ENCODE measurements at regions not wholly inside any gene's neighbourhood (a gene's known extent, or its start where the extent isn't known, plus 50 kb on each side); places are given as distances from the start of the nearest gene placed in this dataset.

DNA sequence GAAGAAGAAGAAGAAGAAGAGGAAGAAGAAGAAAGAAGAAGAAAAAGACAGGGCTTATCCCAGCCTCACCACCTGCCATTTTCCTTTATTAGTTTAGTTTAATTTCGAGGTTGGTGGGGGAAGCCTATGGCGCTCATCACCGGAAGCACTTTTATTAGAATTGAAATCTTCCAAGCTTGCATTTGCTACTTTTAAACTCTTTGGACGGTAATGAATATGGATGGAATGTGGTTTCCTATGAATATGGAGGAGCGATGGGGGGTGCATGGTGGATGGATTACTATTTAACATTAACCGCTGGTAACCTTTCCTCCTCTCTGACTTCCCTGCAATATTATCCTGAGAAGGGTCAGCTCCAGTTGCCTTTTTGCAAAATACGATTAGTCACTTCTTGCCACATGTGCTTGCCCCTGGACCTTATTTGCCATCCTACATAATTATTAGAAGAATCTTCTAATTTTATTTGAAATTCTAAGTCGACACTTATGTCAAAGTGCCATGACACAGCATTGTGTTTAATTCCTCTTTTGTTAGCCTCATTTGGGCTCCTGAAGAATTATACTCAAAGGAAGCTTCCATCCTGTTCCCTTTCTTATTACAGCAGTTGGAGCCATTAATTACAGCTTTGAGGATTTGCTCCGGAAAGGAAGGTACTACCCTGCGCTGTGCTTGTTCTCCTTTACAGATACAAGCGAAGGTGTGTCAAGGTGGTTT is 424.5 kb downstream of the VRK1 start:
- TF ChIP-seq, protein P1, sequence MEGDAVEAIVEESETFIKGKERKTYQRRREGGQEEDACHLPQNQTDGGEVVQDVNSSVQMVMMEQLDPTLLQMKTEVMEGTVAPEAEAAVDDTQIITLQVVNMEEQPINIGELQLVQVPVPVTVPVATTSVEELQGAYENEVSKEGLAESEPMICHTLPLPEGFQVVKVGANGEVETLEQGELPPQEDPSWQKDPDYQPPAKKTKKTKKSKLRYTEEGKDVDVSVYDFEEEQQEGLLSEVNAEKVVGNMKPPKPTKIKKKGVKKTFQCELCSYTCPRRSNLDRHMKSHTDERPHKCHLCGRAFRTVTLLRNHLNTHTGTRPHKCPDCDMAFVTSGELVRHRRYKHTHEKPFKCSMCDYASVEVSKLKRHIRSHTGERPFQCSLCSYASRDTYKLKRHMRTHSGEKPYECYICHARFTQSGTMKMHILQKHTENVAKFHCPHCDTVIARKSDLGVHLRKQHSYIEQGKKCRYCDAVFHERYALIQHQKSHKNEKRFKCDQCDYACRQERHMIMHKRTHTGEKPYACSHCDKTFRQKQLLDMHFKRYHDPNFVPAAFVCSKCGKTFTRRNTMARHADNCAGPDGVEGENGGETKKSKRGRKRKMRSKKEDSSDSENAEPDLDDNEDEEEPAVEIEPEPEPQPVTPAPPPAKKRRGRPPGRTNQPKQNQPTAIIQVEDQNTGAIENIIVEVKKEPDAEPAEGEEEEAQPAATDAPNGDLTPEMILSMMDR (IDR thresholded peaks at IDR 0.05) = no peak
- WGBS, 3 donors = 81 to 89% (median 85%) methylated on average over 11 of the region's 11 CpGs
- peaks cover 0 to 32% (median 11%) of the 10 kb centered on the region in 3 donors for H3K27me3 ChIP-seq (ENCODE audit: insufficient read depth in 3 of 3, low read length in 2 of 3)
- H3K9me3 ChIP-seq = no peaks in the 10 kb centered on the region
- no peaks in the 10 kb centered on the region for H3K36me3 ChIP-seq (ENCODE audit: insufficient read depth in 1 of 2, low read depth in 1 of 2)
- ATAC-seq (no peak), DNase-seq (no peak)
- H3K27ac ChIP-seq = no peak overlapping the region
- intact Hi-C loops (cut with DNase I) = no loop called here
- H3K4me3 ChIP-seq = no peak overlapping the region
- H3K4me1 ChIP-seq = no peaks in the 10 kb centered on the region

DNA sequence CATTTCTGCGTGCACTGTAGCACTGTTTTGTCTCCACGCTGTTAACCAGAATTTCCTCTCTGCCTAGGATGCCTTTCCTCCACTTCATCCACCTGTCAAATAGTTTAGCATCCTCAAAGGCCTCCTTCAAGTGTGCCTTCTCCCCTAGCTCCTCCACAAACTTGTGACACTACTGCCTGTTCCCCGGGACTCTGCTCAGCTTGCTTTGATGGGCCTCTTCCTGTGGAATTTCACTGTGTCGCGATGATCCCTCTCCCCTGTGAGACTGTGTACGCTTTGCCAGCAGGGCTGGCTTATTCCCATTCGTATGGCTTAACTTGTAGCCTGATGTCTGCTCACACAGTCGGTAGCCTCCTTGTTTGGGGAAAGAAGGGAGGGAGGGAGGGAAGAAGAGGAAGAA is 426.8 kb downstream of the VRK1 start:
- peaks cover 0 to 18% (median 8%) of the 10 kb centered on the region in 3 donors for H3K27me3 ChIP-seq (ENCODE audit: insufficient read depth in 3 of 3, low read length in 2 of 3)

DNA sequence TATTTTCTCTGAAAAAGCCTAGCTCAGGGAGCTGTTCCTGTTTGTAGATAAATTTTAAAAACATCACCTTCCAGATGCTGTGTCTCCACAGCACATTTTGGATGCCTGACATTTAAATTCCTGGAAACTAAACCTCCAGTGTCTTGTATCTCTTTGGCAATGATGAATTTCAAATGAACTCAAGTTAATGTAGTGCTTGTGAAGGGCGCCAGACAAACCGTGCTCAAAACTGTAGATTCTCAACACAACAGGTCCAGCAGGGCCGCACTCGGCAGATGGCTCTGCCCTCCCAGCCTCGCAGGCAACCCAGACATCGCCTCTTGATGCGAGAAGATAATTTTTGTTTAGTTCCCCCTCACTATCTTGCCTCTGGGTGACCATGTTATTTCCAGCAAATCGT is 432.9 kb downstream of the VRK1 start:
- TF ChIP-seq, protein P1 (IDR thresholded peaks at IDR 0.05) = no peak
- Histone ChIP-seq H3K9me3 (no peaks in the 10 kb centered on the region), H3K27me3 (ENCODE audit: insufficient read depth in 3 of 3, low read length in 2 of 3) (no peaks in the 10 kb centered on the region), H3K4me3 (no peak overlapping the region), H3K4me1 (no peaks in the 10 kb centered on the region), H3K36me3 (ENCODE audit: insufficient read depth in 1 of 2, low read depth in 1 of 2) (no peaks in the 10 kb centered on the region), H3K27ac (no peak overlapping the region)
- no peak for DNase-seq
- ATAC-seq = no peak
- intact Hi-C loops (cut with DNase I) = no loop called here
- WGBS, 3 donors = 89 to 94% (median 90%) methylated on average over 8 of the region's 8 CpGs

More for the DNA sequence above, 426.8 kb downstream of the VRK1 start:
- TF ChIP-seq, protein P1 (IDR thresholded peaks at IDR 0.05) = no peak
- Histone ChIP-seq H3K27ac (no peak overlapping the region), H3K4me1 (no peaks in the 10 kb centered on the region), H3K36me3 (ENCODE audit: insufficient read depth in 1 of 2, low read depth in 1 of 2) (no peaks in the 10 kb centered on the region), H3K4me3 (no peak overlapping the region), H3K9me3 (no peaks in the 10 kb centered on the region)
- ATAC-seq (no peak), DNase-seq (no peak)
- 13 to 21% (median 19%) methylated on average over 8 of the region's 8 CpGs for WGBS, 3 donors
- intact Hi-C loops (cut with DNase I) = no loop called here

DNA sequence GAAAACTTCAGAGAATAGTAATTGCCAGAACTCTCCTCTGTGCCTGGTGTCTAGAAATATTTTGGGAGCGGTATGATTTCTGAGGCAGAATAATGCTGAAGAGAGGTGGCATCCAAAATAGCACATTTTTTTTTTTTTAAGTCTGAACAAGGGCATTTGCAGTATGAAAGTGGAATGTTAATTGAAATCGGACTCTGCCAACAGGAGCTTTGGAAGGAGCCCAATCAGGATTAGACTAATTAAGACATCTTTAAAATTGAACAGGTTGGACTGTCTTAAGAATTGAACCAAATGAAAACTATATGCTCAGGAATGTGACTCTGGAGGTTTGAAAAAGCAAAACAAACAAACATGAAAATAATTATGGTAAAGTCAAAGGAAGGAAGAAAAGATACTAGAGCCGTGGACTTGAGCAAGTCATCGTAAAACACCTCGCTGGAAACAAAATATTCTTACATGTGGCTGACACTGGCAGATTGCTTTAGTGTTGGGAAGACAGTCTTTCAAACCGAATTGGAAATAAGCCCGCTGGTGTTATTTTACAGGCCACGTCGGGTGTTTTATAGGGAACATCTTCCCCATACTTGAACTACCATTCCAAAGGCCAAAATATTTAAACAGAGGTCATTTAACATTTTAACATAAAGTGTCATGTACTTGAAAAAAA is 436.3 kb downstream of the VRK1 start:
- Histone ChIP-seq H3K4me1 (no peaks in the 10 kb centered on the region), H3K27ac (no peak overlapping the region), H3K36me3 (ENCODE audit: insufficient read depth in 1 of 2, low read depth in 1 of 2) (no peaks in the 10 kb centered on the region), H3K9me3 (no peaks in the 10 kb centered on the region), H3K4me3 (no peak overlapping the region), H3K27me3 (ENCODE audit: insufficient read depth in 3 of 3, low read length in 2 of 3) (no peaks in the 10 kb centered on the region)
- ATAC-seq (no peak), DNase-seq (no peak)
- intact Hi-C loops (cut with DNase I) = no loop called here
- TF ChIP-seq, protein P1 (IDR thresholded peaks at IDR 0.05) = no peak
- WGBS, 3 donors = 39 to 42% (median 41%) methylated on average over 9 of the region's 9 CpGs

Data from psoas muscle (tissue), 7 donors.